HG02759 (cell line): ENCODE measurements at regions not wholly inside any gene's neighbourhood (a gene's known extent, or its start where the extent isn't known, plus 50 kb on each side); places are given as distances from the start of the nearest gene placed in this dataset.
"Not testable (repeated sequence)": the region's sequence is repeated elsewhere in the genome, so short reads cannot be mapped to it uniquely, and the experiment has no call there.

Source experiments
- ATAC-seq: cut with Tn5 transposase; IDR thresholded peaks from one replicate; pipeline ENCODE4 v1.9.1; 2021; ENCODE audit warnings: mild to moderate bottlenecking, moderate library complexity; ENCODE audit not compliant: unreplicated experiment

DNA sequence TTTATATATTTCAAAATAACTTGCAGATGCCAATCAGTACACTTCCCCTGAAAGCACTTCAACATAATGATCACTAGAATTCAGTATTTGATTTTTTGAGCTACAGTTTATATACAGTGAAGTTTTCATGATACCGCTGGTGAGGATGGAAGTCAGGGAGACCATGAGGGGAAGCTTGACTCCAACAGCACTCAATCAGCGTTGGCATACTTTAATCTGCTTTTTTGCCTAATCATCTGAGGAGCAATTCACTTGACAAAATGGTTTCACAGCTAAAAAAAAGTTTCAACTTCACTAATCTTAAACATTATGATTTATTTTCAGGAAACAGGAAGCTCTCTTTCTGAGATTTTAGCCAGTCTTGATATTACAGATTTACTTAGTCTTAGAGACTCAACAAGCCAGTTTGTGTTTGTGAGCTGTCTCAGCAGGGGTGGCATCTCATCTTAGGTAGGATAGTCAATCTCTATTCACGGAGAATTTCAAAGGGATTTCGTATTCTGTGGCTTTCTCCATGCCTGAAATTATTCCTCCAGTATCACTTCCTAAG, 111.4 kb upstream of the ARRDC3 start:
- no peak for ATAC-seq

DNA sequence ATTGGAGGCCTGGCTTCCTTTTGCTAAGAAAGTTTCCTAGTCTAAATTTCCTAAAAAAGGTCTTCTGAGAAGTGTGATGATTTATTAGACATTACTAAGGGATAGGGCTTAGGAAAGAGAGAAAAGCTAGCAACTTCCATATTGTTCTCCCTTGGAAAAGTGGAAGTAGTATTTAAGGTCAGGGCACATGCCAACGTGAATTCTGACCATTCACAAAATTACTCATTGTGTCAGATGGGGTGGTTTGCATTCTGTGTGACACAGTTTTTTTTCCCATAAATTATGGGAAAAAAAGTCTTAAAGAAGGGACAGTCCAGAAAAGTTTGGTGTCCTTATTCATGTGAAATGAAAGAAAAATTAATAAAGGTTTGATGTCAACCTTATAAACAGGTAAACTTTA, 110.0 kb upstream of the ARRDC3 start:
- no peak for ATAC-seq

DNA sequence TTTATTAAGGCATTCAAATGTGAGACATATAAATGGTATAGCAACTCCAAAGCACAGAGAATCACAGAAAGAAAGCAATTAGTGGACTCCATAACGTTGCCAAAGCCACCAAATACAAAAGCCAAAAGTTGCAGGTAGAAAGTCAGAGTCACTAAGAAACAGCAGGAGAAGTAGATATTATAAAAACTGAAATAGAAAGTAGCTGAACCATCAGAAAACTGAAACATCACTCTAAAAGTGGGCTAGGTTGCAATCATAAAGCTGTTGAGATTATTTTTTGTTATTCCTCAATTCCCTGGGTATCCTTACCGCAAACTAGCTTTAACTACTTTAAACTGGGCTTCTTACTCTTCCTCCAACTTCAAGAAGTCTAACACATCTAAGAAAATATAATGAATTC, 108.1 kb upstream of the ARRDC3 start:
- no peak for ATAC-seq

DNA sequence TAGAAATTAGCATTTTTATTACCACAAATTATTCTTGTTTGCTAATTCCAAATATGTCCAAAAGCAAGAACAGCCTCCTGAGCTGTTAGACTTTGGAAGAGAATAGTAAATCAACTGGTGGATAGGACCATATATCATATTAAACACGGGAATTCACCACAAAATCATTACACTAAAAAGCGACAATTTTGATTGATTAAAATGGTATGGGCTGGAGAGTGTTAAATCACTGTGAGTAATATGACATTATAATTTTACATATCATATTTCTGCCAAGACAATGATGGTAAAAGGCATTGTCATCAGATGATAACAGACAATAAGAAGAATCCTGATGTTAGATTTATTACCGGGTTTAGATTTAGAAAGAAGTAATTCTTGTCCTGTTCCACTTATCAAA, 107.2 kb upstream of the ARRDC3 start:
- no peak for ATAC-seq

DNA sequence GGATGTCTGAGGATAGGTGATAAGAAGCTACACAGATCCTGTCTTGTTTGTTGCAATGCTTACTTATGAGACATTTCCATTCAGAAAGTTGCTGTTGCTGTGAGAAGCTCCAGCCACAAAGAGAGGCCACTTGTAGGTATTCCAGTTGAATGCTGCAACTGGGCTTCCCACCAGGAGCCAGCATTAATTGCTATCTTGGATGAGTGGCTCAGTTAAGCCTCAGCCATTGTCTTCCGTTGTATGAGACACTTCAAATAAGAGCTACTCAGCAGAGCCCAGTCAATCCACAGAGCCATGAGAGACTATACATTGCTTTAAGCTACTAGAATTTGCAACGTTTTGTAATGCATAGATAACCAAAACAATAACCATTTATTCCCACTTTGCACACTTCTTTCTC, 104.3 kb upstream of the ARRDC3 start:
- no peak for ATAC-seq

DNA sequence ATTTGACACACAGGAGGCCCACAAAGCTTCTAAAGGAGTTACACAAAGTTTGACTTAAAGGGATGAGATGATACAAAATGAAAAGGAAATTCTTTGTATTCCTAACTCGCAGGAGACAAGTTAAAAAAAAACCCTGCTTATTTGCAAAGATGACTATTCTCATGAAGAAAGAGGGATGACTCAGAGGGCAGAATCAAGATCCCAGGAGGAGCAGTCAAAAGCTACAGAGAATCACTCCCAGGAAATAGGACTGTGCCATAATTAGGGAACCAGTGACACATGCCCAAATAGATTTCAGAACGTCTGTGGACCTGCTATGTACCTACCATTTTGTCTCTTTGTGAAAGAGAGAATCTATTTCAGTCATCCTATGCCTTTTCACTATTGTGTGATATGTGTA, 103.5 kb upstream of the ARRDC3 start:
- no peak for ATAC-seq

DNA sequence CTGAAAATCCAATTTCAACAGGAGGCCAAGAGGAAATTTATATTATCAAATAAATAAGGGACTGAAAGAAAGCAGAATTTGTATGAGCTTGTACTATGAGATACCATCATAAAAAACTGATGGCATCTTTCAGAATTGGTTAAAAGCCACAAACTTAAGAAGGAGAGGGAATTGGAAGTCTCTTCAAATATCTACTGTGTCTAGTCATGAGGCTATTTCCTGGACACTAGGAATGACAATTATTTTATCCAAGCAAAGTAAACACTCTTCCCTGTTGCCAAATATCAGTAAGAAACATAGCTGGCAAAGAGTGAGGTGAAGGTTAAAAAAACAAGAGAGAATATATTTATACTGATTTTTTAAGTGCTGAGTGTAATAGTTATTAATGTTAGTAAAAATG, 101.5 kb upstream of the ARRDC3 start:
- no peak for ATAC-seq

DNA sequence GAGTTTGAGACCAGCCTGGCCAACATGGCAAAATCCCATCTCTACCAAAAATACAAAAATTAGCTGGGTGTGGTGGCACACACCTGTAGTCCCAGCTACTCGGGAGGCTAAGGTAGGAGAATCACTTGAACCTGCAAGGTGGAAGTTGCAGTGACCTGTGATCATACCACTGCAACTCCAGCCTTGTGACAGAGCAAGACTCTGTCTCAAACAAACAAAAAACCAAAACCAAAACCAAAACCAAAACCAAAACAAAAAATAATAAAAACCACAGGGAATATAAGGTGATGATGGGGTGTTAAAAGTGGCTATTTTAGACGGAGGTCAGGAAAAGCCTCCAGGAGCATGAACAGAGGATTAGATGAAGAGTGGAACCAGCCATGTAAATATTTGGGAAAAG, 96.3 kb upstream of the ARRDC3 start:
- not testable (repeated sequence) for ATAC-seq

DNA sequence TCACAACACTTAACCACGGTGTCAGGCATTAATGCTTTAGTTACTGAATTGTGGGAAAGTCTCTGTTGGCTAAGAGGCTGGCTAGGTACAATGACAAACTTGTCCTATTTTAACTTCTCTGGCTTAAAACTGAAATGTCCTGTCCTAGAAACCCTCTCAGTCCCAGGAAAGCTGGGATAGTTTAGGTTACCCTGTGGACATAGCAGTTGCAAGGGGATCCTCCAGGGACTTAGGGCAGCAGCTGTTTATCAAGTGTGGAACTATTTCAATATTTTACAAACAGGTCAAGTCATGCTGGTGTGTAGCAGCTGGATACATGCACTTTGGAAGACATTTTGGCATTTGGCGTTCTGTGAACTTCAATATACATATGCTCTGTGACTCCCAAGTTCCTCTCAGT, 95.0 kb upstream of the ARRDC3 start:
- ATAC-seq: no peak

DNA sequence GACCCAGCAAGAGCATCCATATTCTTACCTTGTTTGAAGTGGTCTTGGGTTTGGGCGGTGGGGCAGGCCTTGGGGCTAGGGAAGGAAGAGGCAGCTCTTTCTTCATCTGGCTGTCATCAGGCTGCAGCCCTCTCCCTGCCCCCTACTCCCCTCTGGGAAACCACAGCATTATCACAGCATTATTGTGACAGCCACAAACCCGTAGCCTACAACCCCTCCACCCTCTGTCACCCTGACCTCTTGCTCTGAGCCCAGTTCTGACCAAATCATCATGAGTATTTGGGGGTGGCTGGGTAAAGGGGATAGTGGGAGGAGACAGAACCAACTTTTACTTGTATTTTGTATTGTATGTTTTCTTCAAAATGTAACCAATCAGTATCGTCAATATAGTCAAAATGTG, 94.3 kb upstream of the ARRDC3 start:
- ATAC-seq: no peak

DNA sequence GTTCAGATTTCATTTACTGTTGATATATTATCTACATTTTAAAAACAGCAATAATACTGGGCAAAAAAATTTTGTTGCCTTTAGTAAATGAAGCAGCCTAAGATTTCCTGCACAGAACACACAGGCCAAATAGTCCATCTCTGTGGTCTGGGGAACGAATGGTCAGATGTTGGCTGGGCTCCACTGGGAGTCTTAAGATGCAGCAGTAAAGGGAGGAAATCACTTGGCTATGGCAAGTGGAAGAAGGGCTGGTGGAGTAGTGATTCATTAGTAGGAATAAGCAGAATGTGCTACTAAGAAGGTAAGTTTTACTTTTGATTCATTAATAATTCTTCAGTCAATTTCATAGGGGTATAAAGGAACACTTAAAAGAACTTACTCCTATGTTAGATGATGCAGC, 91.1 kb upstream of the ARRDC3 start:
- no peak for ATAC-seq

DNA sequence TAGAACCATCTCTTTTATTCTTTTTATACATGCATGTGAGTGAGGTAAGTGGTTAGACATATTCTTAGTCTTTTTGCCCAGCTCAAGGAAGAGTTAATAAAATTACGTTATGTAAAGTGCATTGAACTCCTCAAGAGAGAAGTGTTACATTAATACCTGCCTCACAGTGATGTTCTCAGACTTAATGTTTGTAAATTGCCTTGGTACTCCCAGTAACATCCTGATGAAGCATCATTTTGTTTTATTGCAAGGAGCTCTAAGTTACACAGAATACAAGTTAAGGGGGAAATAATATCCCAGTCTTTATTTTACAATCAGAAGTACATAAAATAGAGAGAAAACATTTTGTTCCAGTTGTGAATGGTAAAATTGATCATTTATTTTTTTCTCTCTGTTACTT, 89.5 kb upstream of the ARRDC3 start:
- no peak for ATAC-seq

DNA sequence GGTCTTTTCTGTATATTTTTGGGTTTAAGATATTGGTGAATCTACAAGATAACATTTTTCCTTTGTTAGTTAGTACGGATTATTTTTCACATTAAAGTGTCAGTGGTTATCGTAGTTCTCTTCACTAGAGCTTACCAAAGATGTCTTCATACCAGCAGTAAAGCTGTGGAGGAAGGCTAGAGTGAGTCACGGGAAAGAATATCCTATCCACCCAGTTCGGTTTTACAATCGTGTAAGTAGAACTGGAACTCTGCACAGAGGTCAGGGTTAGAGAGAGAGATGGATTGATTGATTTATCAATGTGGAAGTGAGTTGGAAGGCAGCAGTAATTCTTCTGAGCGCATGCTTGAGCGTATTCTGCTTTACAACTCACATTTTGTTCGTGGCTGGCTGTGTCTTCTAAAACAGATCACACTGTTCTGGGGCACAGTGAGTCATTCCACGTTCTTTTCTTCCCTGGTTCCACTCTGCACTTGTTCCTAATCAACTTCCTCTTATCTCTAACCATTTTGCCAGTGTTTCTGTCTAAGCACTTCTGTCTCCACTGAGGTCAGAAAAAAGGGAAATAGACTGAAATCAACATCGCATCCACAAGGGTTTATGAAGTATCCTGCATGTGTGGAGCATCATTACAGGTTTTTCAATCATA, 86.5 kb upstream of the ARRDC3 start:
- no peak for ATAC-seq

DNA sequence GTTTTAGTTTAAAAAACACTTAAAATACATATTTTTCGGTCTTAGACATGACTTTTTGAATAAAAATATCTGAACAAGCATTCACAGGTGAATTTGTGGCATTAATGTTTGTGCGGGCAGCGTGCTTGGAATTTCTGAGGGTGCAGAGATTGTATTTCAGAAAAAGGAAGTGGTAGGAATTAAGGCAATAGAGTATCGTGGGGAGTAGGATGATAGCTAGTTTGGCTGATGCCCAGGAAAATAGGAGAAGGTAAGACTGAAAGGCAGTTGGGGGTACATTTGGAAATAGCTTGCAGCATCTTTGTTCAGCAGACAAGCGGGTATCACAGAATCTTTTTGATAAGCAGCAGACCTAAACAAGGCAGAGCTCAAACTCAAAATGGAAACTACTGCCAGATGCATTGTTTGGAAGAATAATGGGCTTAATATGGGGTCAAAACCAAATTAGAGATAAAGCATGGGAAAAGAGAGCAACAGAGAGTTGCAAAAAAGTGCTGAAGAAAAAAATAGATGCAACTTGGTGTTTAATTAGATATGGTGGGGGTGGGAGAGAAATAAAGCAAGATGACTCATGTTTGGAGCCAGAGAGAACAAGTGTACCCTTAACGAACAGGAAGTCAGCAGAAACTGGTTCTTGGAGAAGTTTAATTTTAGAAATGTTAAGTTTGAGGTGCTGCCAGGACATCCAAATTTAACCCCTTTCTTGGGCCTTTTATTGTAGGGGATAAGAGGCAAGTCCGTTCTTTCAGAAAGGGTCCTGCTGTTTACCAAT, 85.7 kb upstream of the ARRDC3 start:
- no peak for ATAC-seq

DNA sequence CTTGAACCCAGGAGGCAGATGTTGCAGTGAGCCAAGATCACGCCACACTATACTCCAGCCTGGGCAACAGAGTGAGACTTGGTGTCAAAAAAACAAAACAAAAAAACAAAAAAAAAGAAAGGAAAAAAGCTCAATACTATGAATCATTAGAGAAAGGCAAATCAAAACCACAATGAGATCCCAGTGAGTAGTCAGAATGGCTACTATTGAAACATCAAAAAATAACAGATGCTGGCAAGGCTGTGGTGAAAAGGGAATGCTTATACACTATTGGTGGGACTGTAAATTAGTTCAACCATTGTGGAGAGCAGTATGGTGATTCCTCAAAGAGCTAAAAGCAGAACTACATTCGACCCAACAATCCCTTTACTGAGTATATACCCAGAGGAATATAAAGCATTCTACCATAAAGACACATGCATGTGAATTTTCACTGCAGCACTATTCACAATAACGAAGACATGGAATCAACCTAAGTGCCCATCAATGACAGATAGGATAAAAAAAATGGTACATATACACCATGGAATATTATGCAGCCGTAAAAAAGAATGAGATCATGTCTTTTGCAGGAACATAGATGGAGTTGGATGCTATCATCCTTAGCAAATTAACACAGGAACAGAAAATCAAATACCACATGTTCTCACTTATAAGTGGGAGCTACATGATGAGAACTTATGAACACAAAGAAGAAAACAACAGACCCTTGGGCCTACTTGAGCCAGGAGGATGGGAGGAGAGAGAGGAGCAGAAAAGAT, 81.9 kb upstream of the ARRDC3 start:
- no peak for ATAC-seq

DNA sequence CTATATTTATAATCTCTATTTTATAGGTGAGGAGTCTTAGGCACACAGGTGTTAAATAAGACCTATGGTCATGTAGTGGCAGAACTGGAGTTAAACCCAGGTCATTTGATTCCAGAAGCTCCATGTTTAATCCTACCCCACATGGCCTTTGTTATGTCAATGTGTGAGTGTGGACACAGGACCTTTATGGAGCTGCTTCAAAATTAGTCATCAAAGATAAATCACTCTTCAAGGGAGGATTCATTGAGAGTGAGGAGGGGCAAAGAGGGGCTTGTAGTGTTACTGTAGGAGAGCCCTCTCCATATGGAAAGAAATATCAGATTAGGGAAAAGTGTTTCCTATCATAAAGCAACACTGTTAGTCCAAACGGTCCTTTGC, 74.6 kb upstream of the ARRDC3 start:
- no peak for ATAC-seq

DNA sequence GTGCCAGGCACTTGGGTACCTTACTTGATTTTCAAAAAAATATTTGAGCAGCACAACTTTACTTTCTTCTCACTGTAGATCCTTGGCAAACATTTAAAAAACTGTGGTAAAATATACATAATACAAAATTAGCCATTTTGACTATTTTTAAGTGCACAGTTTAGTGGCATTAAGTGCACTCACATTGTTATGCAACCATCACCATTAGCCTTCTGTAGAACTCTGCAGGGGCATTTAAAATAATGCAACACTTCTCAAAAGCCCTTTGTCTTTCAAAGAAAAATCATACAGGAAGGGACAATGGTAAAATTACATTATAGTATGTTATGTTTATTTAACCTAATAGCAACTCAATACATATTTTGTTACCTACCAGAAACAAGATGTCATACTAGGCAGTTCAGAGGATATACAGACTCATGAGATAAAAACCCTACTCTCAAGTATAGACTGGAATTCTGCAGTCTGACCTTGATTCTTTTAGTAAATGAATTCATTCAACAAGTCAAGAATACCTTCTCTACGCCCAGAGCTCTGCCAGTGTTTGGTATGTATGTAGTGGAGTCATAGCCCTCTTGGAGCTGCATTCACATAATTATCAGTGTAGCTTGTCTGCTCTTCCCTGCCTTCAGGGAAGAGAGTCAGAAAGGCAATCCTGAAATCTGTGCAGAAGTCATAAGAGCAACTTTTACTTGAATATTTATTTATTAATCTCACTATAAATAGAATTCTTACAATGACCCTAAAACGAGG, 74.0 kb upstream of the ARRDC3 start:
- no peak for ATAC-seq

DNA sequence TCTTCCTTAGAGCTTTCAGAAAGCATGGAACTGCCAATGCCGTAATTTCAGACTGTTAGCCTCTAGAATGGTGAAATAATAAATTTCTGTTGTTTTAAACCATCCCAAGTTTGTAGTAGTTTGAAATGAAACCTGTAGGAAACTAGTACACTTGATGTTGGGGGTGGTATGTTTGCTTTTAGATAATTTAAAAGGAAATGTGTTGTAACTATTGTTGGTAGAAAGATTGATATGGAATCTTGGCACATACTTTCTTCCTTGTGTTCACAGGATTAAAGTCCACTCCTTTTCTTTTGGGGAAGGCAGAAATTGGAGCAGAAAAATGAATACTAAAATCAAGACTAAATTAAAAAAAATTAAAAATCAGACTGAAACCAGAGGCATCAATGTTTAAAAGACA, 66.0 kb upstream of the ARRDC3 start:
- ATAC-seq: no peak

DNA sequence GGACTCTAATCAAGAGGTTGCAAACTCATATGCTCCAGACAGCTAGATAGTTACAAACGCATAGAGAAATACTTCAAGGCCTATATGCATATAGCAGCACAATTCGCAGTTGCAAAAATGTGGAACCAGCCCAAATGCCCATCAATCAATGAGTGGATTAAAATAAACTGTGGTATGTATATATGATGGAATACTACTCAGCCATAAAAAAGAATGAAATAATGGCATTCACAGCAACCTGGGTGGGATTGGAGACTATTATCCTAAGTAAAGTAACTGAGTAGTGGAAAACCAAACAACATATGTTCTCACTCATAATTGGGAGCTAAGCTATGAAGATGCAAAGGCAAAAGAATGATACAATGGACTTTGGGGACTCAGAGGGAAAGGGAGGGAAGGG, 65.0 kb upstream of the ARRDC3 start:
- ATAC-seq: not testable (repeated sequence)

DNA sequence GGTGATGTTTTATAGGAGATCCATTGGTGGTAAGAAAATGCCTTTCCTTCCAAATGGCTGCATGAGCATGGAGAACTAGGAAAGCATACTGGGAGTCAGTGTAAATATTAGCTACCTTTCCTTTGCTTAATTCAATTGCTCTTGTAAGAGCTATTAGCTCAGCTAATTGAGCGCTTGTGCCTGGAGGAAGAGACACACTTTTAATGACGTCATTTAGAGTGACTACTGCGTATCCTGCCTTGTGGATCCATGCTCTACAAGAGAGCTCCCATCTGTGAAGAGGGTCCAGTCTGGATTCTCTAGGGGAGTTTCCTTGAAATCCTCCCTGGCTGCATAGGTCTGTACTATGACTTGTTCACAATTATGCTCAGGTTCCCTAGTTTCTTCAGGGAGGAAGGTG, 63.8 kb upstream of the ARRDC3 start:
- not testable (repeated sequence) for ATAC-seq
